ENCODE measurements at regions not wholly inside any gene's neighbourhood (a gene's known extent, or its start where the extent isn't known, plus 50 kb on each side); places are given as distances from the start of the nearest gene placed in this dataset.

DNA sequence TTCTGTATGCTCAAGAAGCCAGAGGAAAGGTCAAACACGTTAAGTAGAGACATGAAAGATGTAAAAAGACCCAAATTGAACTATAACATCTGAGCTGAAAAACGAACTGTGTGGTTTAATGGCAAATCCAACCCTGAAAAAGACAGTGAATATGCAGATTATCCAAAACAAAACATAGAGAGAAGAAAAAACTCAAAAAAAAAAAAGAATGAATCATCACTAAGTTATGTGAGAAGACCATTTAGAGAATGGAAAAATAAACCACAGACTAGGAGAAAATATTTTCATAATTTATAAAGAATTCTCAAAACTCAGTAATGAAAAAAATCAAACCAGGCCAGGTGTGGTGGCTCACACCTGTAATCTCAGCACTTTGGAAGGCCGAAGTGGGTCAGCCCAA, 253.3 kb downstream of the PLPP3 start:
- H3K36me3 ChIP-seq (ENCODE audit: insufficient read depth, insufficient read length, low read length), result no peaks in the 10 kb centered on the region
- H3K27me3 ChIP-seq (ENCODE audit: insufficient read depth, insufficient read length), result no peaks in the 10 kb centered on the region
- no peak overlapping the region for H3K4me3 ChIP-seq (ENCODE audit: insufficient read length, low read depth)
- DNase-seq (ENCODE audit: low read depth, low spot score), result no peak
- no peak overlapping the region for H3K9ac ChIP-seq (ENCODE audit: insufficient read length, low read depth)
- TF ChIP-seq YY1 (IDR thresholded peaks at IDR 0.05; ENCODE audit: insufficient read depth, insufficient read length) (no peak), SUZ12 (IDR thresholded peaks at IDR 0.05; ENCODE audit: extremely low read depth, insufficient read depth, insufficient read length) (no peak), ZNF274 (IDR thresholded peaks at IDR 0.05; ENCODE audit: low read depth, low read length) (no peak)
- no peaks in the 10 kb centered on the region for H3K9me3 ChIP-seq (ENCODE audit: insufficient read depth, low read length)
- no peaks in the 10 kb centered on the region for H3K4me1 ChIP-seq (ENCODE audit: insufficient read depth, insufficient read length)

DNA sequence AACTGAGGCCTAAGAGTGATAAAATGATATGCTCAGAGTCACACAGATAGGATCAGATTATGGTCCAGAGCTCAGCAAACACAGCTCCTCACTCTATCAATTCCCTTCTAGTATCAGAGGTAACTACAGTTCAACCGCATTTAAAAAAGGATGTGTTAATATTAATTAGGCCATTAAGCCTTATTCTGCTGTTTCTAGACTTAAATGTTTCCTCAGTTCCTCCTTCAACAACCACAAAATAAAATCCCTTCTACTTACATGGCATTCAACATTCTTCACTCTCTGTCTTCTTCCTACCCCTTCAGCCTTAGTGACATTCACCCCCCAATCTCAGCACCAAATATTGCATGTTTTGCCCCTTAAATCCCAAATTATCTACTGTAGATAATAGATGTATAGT, 254.9 kb downstream of the PLPP3 start:
- Histone ChIP-seq H3K4me3 (ENCODE audit: insufficient read length, low read depth) (no peak overlapping the region), H3K36me3 (ENCODE audit: insufficient read depth, insufficient read length, low read length) (no peaks in the 10 kb centered on the region), H3K27me3 (ENCODE audit: insufficient read depth, insufficient read length) (no peaks in the 10 kb centered on the region), H3K9me3 (ENCODE audit: insufficient read depth, low read length) (no peaks in the 10 kb centered on the region), H3K4me1 (ENCODE audit: insufficient read depth, insufficient read length) (no peaks in the 10 kb centered on the region), H3K9ac (ENCODE audit: insufficient read length, low read depth) (no peak overlapping the region)
- TF ChIP-seq YY1 (IDR thresholded peaks at IDR 0.05; ENCODE audit: insufficient read depth, insufficient read length) (no peak), ZNF274 (IDR thresholded peaks at IDR 0.05; ENCODE audit: low read depth, low read length) (no peak), SUZ12 (IDR thresholded peaks at IDR 0.05; ENCODE audit: extremely low read depth, insufficient read depth, insufficient read length) (no peak)
- DNase-seq (ENCODE audit: low read depth, low spot score), result no peak

DNA sequence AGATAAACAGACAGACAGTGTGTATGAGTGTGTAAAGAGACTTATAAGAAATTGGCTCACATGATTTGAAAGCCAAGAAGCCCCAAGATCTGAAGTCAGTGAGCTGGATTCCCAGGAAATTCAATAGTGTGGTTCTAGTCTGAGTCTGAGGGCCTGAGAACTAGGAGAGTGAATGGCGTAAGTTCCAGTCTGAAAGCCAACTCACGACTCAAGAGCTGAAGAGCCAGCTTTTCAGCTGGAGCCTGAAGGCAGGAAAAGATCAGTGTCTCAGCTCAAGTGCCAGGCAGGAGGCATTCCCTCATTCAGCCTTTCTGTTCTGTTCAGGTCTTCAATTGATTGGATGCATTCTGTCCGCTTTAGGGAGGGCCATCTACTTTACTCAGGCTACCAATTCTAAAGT, 257.2 kb downstream of the PLPP3 start:
- no peak for TF ChIP-seq YY1 (IDR thresholded peaks at IDR 0.05; ENCODE audit: insufficient read depth, insufficient read length)
- TF ChIP-seq SUZ12 (IDR thresholded peaks at IDR 0.05; ENCODE audit: extremely low read depth, insufficient read depth, insufficient read length), result no peak
- no peak for TF ChIP-seq ZNF274 (IDR thresholded peaks at IDR 0.05; ENCODE audit: low read depth, low read length)
- no peak for DNase-seq (ENCODE audit: low read depth, low spot score)
- Histone ChIP-seq H3K4me3 (ENCODE audit: insufficient read length, low read depth) (no peak overlapping the region), H3K9me3 (ENCODE audit: insufficient read depth, low read length) (no peaks in the 10 kb centered on the region), H3K9ac (ENCODE audit: insufficient read length, low read depth) (no peak overlapping the region), H3K36me3 (ENCODE audit: insufficient read depth, insufficient read length, low read length) (no peaks in the 10 kb centered on the region), H3K4me1 (ENCODE audit: insufficient read depth, insufficient read length) (no peaks in the 10 kb centered on the region), H3K27me3 (ENCODE audit: insufficient read depth, insufficient read length) (no peaks in the 10 kb centered on the region)

DNA sequence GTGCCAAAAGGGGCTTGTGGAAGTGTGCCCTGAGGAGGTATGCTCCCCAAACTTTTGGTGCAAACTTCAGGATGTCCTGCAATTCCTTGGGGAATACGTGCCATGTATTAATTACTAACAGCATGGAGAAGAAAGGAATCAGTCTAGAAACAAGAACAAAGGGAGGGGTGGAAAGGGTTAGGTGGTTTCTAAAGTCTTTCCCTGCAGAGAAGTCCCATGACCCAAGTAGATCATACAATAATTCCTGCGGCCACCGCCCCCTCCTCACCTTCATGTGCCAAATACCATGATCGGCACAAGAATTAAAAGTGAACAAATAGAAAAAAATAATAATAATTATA, 258.2 kb downstream of the PLPP3 start:
- no peaks in the 10 kb centered on the region for H3K36me3 ChIP-seq (ENCODE audit: insufficient read depth, insufficient read length, low read length)
- H3K9ac ChIP-seq (ENCODE audit: insufficient read length, low read depth), result no peak overlapping the region
- TF ChIP-seq ZNF274 (IDR thresholded peaks at IDR 0.05; ENCODE audit: low read depth, low read length) (no peak), YY1 (IDR thresholded peaks at IDR 0.05; ENCODE audit: insufficient read depth, insufficient read length) (no peak), SUZ12 (IDR thresholded peaks at IDR 0.05; ENCODE audit: extremely low read depth, insufficient read depth, insufficient read length) (no peak)
- H3K9me3 ChIP-seq (ENCODE audit: insufficient read depth, low read length), result no peaks in the 10 kb centered on the region
- no peaks in the 10 kb centered on the region for H3K27me3 ChIP-seq (ENCODE audit: insufficient read depth, insufficient read length)
- H3K4me1 ChIP-seq (ENCODE audit: insufficient read depth, insufficient read length), result no peaks in the 10 kb centered on the region
- H3K4me3 ChIP-seq (ENCODE audit: insufficient read length, low read depth), result no peak overlapping the region
- no peak for DNase-seq (ENCODE audit: low read depth, low spot score)

DNA sequence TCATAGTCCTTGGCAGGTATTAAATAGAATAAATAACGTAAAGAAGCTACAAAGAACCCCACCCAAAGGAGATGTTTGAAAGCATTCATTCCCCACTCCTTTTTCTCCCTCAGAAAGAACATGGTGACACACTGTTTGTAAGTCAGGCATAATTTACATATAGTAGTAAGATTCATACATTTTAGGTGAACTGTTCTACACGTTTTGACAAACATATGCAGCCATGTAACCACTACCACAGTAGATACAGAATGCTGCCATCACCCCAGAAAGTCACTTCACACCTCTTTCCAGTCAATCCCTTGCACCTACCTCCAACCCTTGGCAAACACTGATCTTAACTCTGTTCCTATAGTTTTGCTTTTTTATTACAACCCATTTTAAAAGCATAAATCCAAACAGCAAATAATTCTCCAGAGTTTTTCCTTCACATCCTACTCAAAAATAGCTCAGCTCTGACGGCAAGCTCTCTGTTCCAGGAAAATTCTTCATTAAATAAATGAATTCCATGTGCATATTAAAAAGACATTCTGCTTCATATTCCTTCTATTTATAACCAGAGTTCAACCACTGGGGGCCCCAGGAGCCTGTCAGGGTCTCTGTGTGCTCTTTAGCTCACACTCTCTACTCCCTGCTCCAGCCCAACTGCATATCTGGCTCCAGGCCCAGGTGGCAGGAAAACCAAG, 258.8 kb downstream of the PLPP3 start:
- Histone ChIP-seq H3K9ac (ENCODE audit: insufficient read length, low read depth) (no peak overlapping the region), H3K9me3 (ENCODE audit: insufficient read depth, low read length) (no peaks in the 10 kb centered on the region), H3K4me1 (ENCODE audit: insufficient read depth, insufficient read length) (no peaks in the 10 kb centered on the region), H3K27me3 (ENCODE audit: insufficient read depth, insufficient read length) (no peaks in the 10 kb centered on the region), H3K36me3 (ENCODE audit: insufficient read depth, insufficient read length, low read length) (no peaks in the 10 kb centered on the region), H3K4me3 (ENCODE audit: insufficient read length, low read depth) (no peak overlapping the region)
- TF ChIP-seq SUZ12 (IDR thresholded peaks at IDR 0.05; ENCODE audit: extremely low read depth, insufficient read depth, insufficient read length), result no peak
- TF ChIP-seq YY1 (IDR thresholded peaks at IDR 0.05; ENCODE audit: insufficient read depth, insufficient read length), result no peak
- TF ChIP-seq ZNF274 (IDR thresholded peaks at IDR 0.05; ENCODE audit: low read depth, low read length), result no peak
- DNase-seq (ENCODE audit: low read depth, low spot score), result no peak

DNA sequence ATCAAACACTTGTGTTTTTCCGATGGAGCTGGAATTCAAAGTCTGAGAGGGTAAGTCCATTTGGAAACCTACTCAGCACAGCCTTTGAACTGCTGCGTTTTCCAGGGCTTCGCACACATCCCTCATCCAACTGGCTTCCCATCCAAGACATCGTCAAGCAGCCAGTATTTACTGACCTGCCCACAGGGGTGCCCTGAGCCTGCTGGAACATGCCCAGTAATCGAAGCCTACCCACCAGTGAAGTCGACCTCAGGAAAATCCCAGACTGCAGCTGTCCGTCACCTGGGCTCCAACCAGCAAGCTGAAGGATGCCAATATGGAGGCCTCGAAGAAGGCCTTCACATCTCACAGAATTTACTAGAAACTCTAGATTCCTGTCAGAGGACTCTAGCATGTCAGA, 261.6 kb downstream of the PLPP3 start:
- H3K4me1 ChIP-seq (ENCODE audit: insufficient read depth, insufficient read length), result no peaks in the 10 kb centered on the region
- H3K36me3 ChIP-seq (ENCODE audit: insufficient read depth, insufficient read length, low read length), result no peaks in the 10 kb centered on the region
- no peaks in the 10 kb centered on the region for H3K9me3 ChIP-seq (ENCODE audit: insufficient read depth, low read length)
- H3K9ac ChIP-seq (ENCODE audit: insufficient read length, low read depth), result no peak overlapping the region
- no peaks in the 10 kb centered on the region for H3K27me3 ChIP-seq (ENCODE audit: insufficient read depth, insufficient read length)
- TF ChIP-seq SUZ12 (IDR thresholded peaks at IDR 0.05; ENCODE audit: extremely low read depth, insufficient read depth, insufficient read length) (no peak), YY1 (IDR thresholded peaks at IDR 0.05; ENCODE audit: insufficient read depth, insufficient read length) (no peak)
- no peak for DNase-seq (ENCODE audit: low read depth, low spot score)
- H3K4me3 ChIP-seq (ENCODE audit: insufficient read length, low read depth), result no peak overlapping the region

DNA sequence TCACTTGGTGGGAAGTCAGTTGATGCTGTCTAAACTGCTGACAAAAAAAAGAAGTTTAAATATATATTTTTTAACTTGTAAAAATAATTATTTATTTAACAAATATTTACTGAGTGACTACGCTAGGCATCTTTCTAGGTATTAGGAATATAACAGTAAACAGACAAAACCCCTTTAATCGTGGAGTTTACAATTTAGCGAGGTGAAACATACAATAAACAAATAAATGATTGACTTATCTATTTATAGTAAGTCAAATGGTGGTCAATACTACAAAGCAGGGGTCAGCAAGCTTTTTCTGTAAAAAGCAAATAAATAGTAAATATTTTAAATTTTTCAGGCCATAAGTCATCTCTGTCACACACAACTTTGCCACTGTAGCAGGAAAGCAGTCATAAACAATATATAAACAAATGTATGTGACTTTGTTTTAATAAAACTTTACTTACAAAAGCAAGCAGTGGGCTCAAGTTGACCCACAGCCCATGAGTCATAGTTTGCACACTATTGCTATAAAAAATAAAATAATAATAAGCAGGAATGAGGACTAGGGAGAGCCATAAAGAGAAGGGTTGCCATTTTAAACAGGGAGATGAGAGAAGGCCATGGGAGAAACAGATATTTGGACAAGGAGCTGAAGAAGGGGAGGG, 263.9 kb downstream of the PLPP3 start:
- no peaks in the 10 kb centered on the region for H3K27me3 ChIP-seq (ENCODE audit: insufficient read depth, insufficient read length)
- H3K9me3 ChIP-seq (ENCODE audit: insufficient read depth, low read length), result no peaks in the 10 kb centered on the region
- no peaks in the 10 kb centered on the region for H3K36me3 ChIP-seq (ENCODE audit: insufficient read depth, insufficient read length, low read length)
- H3K4me3 ChIP-seq (ENCODE audit: insufficient read length, low read depth), result no peak overlapping the region
- no peak for DNase-seq (ENCODE audit: low read depth, low spot score)
- TF ChIP-seq YY1 (IDR thresholded peaks at IDR 0.05; ENCODE audit: insufficient read depth, insufficient read length) (no peak), ZNF274 (IDR thresholded peaks at IDR 0.05; ENCODE audit: low read depth, low read length) (no peak), SUZ12 (IDR thresholded peaks at IDR 0.05; ENCODE audit: extremely low read depth, insufficient read depth, insufficient read length) (no peak)
- no peak overlapping the region for H3K9ac ChIP-seq (ENCODE audit: insufficient read length, low read depth)
- H3K4me1 ChIP-seq (ENCODE audit: insufficient read depth, insufficient read length), result no peaks in the 10 kb centered on the region

All from NT2/D1 (cell line).